ENCODE measurements at regions not wholly inside any gene's neighbourhood (a gene's known extent, or its start where the extent isn't known, plus 50 kb on each side); places are given as distances from the start of the nearest gene placed in this dataset.

- no peaks in the 10 kb centered on the region for H3K36me3 ChIP-seq (ENCODE audit: control insufficient read depth in 2 of 2, insufficient read depth in 1 of 2, low read length in 2 of 2)
- TF ChIP-seq ZNF26 (tag by site-specific recombination; IDR thresholded peaks at IDR 0.05) (no peak), HOXC10 (CRISPR knock-in tag; IDR thresholded peaks at IDR 0.05) (no peak), ZNF350 (tag by site-specific recombination; IDR thresholded peaks at IDR 0.05) (no peak), ZNF561 (tag by site-specific recombination; IDR thresholded peaks at IDR 0.05; ENCODE audit: borderline replicate concordance) (no peak), GLIS1 (tag by site-specific recombination; IDR thresholded peaks at IDR 0.05) (no peak), HIC1 (tag by site-specific recombination; IDR thresholded peaks at IDR 0.05) (no peak), ZNF510 (tag by site-specific recombination; IDR thresholded peaks at IDR 0.05; ENCODE audit: insufficient replicate concordance) (no peak), GFI1B (tag by site-specific recombination; IDR thresholded peaks at IDR 0.05) (no peak), ZNF394 (tag by site-specific recombination; IDR thresholded peaks at IDR 0.05; ENCODE audit: borderline replicate concordance) (no peak), ATF2 (tag by site-specific recombination; IDR thresholded peaks at IDR 0.05; ENCODE audit: low read depth) (no peak), ZXDB (tag by site-specific recombination; IDR thresholded peaks at IDR 0.05) (no peak), ZNF692 (tag by site-specific recombination; IDR thresholded peaks at IDR 0.05) (no peak), ZSCAN18 (tag by site-specific recombination; IDR thresholded peaks at IDR 0.05) (no peak), GLIS2 (tag by site-specific recombination; IDR thresholded peaks at IDR 0.05) (no peak), ZNF202 (tag by site-specific recombination; IDR thresholded peaks at IDR 0.05; ENCODE audit: borderline replicate concordance) (no peak), BCL11B (tag by site-specific recombination; IDR thresholded peaks at IDR 0.05; ENCODE audit: low read depth) (no peak), ZNF658 (tag by site-specific recombination; IDR thresholded peaks at IDR 0.05) (no peak), ZNF48 (tag by site-specific recombination; IDR thresholded peaks at IDR 0.05) (no peak), REPIN1 (tag by site-specific recombination; IDR thresholded peaks at IDR 0.05; ENCODE audit: low read depth) (no peak), KLF7 (tag by site-specific recombination; IDR thresholded peaks at IDR 0.05; ENCODE audit: borderline replicate concordance) (no peak)
- H3K4me3 ChIP-seq (ENCODE audit: low read depth, low read length), result no peak overlapping the region
- ChIA-PET CTCF (no interaction called here), POLR2A (interaction anchor here (0.7 kb wide), 1 partner anchor 101 kb away, joined by 3 read pairs; no protein-coding TSS in a partner anchor)
- no peaks in the 10 kb centered on the region for H3K4me1 ChIP-seq (ENCODE audit: control insufficient read depth, insufficient read depth, low read length)
- no peak overlapping the region for H3K27ac ChIP-seq (ENCODE audit: extremely low read depth, low read depth, low read length)
- no peaks in the 10 kb centered on the region for H3K9me3 ChIP-seq (ENCODE audit: control insufficient read depth, insufficient read depth, low read depth, low read length)
Measured at GRCh38 chr10:30216821-30217220, 132.3 kb downstream of the MTPAP start.

Measured in HEK293 (cell line).